Dedifferentiated amniotic fluid mesenchymal stem cell (primary cell): ENCODE measurements at regions not wholly inside any gene's neighbourhood (a gene's known extent, or its start where the extent isn't known, plus 50 kb on each side); places are given as distances from the start of the nearest gene placed in this dataset.
"Not testable (repeated sequence)": the region's sequence is repeated elsewhere in the genome, so short reads cannot be mapped to it uniquely, and the experiment has no call there.

Source experiments
- DNase-seq: peaks from one replicate; pipeline ENCODE4 v3.0.0-alpha.2; 2016; ENCODE audit errors: extremely low spot score

DNA sequence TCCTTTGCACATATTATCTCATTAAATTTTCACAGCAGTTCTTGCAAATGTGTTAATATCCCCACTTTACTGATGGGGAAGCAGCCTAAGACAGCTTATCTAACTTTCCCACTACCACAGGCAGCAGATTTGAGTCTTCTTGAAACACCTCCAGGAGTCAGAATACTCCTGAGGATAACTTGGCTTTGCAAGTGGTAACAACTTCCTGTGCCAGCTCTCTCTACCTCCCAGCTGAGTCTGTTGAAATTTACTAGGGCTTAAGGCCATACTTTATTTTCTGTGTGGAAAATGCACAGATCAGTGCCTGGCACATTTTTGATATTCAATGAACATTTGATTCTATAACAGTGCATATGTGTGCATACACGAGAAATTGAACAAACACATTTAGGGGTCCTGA, 136.1 kb upstream of the COBL start:
- DNase-seq, result no peak

DNA sequence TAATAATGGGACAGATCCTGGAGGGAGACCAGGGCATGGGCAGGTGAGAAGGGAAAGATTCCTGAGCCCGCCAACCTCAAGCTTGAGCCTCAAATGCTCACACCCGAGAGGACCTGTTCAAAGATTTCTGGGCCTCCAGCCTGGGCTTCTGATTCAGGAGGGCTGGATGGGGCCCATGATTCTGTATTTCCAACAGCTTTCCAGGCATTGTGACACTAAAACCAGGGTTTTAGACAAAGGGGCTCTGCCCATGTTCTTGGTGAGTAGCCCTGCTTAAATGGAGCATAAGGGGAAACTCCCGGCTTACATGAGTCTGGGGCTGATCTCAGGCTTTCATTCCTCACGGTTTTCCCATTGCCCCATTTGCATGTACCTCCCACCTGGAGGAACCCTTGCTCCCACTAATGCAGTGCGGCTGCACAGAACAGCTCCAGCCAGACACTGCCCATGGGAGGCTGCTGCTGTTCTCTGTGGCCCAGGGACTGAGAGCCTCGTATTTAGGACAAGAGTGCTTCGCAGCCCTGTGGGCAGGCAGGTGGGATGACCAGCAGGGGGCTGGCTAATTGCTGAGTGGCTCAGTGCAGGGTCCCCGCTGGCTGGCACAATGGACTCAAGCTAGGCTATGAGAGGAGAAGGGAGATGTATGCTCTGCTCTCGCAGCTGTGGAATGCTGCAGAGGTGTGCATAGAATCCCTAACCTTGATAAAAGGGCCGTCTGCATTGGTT, 135.3 kb upstream of the COBL start:
- no peak for DNase-seq

DNA sequence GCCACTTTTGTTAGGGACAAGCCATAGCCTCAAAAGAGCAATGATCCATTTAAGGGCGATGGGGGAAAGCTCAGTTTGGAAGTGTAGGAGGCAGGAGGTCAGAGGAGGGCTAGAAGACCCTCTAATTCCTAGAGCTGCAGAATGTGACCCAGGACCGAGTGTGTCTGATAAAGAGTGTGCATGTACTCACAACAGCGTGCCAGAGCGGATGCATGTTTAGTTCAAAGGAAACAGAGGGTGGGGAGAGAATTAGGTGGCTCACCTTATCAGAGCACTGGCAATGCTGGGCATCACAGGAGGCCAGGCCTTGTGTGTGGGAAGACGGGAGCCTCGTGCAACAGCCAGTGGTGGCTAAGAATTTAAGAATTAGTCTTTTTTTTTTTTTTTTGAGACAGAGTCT, 133.9 kb upstream of the COBL start:
- DNase-seq, result no peak

DNA sequence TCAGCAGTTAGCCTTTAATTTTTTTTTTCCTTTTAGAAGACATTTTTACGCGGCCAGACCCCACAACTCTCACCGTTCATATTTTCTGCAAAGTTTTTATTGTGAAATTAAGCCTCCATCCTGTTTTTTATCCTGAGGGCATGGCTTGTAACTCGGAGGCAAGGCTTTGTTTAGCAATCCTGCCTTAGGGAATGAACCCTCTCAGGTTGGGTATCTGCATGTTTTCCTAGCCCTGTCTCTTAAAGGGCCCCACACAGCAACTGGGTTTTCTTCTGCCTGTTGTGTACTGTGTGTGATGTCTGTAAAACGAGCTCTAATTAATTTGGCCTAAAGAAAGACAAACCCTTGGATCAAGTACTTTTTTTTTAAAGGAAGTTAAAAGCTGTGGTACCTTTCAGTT, 130.2 kb upstream of the COBL start:
- no peak for DNase-seq

DNA sequence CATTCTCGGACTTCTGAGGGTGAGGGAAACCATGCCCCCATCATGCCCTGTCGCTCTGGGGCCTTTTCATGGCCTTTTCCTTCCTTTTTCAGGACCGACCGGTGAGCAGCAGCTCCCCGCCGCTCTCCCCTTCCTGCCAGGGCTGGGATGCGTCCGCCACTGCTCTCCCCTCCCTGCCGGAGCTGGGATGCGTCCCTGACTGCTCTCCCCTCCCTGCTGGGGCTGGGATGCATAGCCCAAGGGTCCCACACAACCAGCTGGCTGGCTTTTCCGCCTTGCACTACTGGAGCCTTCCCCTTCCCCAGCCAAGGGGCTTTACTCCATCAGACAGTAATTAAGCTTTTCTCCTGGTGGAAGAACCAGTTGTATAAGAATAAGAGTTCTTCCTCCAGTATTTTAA, 129.7 kb upstream of the COBL start:
- no peak for DNase-seq

DNA sequence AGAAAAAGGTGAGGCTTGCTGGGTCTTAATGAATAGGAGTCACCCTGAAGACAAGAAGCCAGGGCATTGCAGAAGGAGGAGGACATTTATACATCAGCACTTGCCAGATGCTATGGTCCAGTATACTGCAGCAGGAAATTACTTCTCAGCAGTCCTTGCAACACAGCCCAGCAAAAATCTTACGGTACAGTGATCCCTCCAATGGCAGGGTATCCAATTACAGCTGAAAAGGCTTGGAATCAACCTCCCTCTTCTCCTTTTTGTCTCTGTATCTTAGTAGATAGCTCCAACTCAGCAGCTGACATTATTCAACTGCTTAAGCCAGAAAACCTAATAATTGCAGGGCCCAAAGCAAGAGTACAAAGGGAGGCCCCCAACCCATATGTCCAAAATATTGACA, 128.3 kb upstream of the COBL start:
- no peak for DNase-seq

DNA sequence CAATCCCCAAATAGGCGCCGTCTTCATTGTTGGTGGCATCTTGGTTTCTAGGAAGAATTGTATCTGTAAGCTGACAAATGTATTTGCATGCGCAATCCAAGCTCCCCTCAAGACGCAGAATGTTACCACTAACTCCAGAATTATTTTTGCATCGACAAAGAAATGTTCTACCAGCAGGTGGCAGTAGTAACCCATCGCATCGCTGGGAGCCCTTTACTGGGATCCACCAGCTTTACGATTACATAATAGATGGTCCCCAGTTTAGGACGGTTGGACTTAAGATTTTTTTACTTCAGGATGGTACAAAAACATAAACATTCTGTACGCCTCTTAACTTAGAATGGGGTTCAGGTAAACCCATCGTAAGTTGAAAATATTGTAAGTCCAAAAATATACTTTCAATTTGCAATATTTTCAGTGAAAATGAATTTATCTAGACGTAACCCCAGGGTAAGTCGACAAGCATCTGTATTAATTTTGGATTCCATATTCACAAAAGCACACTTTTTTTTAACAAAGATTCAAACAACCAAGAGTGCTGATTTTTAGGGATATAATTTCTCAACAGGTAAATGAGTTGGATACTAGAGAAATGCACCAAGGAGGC, 114.0 kb upstream of the COBL start:
- DNase-seq, result no peak

DNA sequence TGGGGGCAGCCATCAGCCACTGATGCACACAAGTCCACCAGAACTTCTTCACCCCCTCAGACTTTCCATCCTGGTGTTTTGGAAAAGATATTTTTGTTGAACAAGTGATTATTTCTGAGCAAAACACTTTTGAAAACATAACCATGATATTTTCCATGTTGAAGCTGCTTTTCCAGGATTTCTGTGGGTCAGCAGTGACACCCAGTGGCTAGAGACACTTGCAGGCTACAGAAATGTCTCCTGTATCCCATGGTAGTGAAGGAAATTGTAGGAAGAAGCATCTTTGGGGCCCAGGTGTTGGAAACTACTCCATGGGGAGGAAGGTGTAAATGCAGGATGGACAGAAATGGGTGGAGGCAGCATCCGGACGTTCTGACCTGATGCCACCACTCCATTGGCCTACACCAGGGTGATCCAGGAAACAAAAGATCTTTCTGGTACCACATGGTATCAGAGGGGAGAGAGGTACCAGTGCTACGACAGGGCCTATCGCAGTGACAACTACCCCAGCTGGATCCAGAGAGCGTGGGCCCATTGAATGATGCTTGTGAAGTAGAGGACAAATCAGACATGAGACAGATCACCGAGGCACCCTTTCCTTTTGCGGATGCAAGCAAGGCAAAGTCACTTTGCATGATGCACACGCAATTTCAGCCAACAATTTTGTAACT, 111.7 kb upstream of the COBL start:
- no peak for DNase-seq

DNA sequence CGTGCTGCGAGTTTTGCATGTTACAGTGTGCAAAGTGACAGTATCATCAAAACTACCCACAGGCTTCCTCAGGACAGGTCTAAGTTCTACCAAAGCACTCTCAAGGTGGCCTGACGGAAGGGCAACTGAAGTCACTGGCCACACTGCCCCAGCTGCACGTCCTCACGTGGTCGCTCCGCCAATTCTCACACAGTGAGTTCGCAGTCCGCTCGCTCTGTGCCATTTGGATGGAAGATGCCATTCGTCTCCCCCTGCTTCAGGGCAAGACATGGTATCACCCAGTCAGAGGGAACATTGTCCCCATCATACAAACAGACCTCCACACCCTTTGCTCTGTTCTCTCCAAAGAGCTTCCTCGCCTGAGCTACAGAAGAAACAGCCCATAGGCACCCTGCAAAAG, 109.6 kb upstream of the COBL start:
- no peak for DNase-seq

DNA sequence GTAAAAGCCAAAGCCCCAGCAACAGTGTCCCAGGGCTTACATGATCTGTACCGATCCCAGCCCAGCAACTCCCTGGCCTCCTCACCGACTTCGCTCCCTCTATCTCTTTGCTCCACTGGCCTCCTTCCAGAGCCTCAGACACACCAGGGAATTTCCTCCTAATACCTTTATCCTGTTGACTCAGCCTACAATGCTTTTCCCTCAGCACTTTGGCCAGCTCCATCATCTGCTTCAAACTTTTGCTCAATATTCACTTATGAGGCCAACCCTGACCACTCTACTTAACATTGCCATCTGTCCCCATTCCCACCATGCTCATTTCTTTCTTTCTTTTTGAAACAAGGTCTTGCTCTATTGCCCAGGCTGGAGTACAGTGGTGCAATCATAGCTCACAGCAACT, 93.3 kb upstream of the COBL start:
- not testable (repeated sequence) for DNase-seq

DNA sequence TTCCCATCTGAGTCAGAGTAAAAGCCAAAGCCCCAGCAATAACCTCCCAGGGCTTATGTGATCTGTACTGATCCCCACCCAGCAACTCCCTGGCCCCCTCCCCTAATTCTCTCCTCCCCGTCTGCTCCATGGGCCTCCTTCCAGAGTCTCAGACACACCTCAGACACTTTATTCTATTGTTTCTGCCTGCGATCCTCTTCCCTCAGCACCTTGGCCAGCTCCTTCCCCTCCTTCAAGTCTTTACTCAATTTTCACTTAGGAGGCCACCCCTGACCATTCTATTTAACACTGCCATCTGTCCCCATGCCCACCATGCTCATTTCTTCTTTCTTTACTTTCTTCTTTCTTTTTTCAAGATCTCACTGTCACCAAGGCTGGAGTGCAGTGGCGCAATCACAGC, 81.0 kb upstream of the COBL start:
- DNase-seq, result not testable (repeated sequence)

DNA sequence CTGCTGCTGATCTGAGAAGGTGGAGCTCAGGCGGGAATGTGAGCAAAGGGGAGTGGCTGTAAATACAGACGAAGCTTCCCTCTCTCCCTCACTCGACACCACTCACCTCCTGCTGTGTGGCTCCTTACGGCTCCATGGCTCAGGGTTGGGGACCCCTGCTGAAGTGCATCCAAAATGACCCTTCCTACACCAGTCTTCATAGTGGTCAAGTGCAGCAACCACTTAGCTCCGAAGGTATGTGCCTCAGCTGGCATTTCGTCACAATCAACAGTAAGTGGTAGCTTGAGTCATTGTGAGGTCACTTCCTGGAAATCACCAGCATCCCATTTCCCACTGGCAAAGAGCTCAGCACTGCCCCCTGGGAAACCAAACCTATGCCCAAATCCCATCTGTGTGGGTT, 76.4 kb upstream of the COBL start:
- not testable (repeated sequence) for DNase-seq

DNA sequence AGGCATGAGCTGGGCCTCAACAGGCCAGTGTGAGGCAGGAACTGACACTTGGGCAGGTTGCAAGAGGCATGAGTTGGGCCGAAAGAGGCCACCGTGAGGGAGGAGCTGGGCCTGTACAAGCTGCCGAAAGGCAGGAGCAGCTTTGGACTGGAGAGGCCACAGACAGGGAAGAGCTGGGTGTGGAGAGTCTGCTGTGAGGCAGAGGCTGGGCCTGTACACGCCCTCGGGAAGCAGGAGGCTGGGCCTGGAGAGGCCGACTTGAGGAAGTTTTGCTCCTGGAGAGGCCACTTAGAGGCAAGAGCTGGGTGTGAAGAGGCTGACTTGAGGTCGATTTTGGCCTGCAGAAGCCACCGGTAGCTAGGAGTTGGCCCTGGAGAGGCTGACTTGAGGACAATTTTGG, 73.3 kb upstream of the COBL start:
- DNase-seq, result not testable (repeated sequence)

DNA sequence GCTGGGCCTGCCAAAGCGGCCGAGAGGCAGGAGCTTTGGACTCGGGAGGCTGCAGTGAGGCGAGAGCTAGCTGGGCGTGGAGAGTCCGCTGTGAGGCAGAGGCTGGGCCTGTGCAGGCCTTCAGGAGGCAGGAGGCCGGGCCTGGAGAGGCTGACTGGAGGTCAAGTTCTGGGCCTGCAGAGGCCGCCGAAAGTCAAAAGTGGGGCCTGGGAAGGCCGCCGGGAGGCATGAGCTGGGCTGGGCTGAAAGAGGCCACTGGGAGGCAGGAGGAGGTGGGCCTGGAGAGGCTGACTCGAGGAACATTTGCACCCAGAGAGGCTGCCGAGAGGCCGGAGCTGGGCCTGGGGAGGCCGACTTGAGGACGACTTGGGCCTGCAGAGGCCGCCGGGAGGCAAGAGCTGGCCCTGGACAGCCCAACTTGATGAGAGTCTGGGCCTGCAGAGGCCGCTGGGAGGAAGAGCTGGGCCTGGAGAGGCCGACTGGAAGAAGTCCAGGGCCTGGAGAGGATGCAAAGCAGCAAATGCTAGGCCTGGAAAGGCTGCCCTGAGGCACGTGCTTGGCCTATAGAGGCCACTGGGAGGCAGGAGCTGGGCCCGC, 72.7 kb upstream of the COBL start:
- DNase-seq, result not testable (repeated sequence)

DNA sequence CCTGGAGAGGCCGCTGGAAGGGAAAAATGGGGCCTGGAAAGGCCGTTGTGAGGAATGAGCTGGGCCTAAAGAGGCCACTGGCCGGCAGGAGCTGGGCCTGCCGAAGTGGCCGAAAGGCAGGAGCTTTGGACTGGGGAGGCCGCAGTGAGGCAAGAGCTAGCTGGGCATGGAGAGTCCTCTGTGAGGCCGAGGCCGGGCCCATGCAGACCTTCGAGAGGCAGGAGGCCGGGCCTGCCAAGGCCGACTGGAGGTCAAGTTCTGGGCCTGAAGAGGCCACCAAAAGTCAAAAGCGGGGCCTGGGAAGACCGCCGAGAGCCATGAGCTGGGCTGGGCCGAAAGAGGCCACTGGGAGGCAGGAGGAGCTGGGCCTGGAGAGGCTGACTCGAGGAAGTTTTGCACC, 71.6 kb upstream of the COBL start:
- DNase-seq, result not testable (repeated sequence)

DNA sequence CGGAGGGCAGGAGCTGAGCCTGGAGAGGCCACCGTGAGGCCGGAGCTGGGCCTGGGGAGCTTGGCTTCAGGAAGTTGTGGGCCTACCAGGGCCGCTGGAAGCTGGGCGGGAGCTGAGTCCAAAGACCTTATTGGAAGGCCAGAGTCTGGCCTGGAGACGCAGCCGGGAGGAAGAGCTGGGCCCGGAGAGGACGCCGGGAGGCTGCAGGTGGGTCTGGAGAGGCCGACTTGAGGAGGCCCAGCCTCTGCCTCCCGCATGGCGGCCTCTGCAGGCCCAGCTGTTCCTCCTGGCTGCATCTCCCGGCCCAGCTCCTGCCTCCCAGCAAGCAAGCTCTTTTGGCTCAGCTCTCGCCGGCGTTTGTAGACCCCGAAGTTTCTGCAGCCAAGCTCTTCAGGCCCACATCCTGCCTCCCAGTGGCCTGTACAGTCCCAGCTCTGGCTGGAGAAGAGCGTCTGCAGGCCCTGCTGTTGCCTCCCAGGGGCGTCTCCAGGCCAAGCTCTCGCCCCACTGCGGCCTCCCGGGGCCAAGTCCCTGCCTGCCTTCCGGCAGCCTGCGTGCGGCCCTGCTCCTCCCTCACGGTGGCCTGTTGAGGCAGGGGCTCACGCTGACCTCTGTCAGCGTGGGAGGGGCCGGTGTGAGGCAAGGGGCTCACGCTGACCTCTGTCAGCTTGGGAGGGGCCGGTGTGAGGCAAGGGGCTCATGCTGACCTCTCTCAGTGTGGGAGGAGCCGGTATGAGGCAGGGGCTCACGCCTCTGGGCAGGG, 70.4 kb upstream of the COBL start:
- DNase-seq, result not testable (repeated sequence)

DNA sequence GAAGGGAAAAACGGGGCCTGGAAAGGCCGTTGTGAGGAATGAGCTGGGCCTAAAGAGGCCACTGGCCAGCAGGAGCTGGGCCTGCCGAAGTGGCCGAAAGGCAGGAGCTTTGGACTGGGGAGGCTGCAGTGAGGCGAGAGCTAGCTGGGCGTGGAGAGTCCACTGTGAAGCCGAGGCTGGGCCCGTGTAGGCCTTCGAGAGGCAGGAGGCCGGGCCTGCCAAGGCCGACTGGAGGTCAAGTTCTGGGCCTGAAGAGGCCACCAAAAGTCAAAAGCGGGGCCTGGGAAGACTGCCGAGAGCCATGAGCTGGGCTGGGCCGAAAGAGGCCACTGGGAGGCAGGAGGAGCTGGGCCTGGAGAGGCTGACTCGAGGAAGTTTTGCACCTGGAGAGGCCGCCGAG, 69.6 kb upstream of the COBL start:
- DNase-seq, result not testable (repeated sequence)

DNA sequence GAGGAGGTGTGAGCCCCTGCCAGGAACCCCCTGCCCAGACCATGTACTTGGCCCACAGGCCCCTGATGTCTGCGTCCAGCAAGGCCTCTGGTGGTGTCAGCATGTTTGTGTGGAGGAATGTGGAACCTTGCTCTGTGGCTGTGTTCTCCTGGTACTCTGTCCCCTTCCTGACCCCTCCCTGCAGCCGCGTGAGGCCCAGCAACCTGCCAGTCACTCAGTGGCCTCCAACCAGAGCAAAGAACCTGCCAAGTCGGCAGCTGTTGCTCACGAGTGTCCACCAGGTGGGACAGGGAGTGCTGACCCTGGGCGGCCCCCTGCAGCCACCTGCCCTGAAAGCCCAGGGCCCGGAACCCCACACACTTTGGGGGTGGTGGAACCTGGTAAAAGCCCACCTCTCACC, 65.6 kb upstream of the COBL start:
- not testable (repeated sequence) for DNase-seq

DNA sequence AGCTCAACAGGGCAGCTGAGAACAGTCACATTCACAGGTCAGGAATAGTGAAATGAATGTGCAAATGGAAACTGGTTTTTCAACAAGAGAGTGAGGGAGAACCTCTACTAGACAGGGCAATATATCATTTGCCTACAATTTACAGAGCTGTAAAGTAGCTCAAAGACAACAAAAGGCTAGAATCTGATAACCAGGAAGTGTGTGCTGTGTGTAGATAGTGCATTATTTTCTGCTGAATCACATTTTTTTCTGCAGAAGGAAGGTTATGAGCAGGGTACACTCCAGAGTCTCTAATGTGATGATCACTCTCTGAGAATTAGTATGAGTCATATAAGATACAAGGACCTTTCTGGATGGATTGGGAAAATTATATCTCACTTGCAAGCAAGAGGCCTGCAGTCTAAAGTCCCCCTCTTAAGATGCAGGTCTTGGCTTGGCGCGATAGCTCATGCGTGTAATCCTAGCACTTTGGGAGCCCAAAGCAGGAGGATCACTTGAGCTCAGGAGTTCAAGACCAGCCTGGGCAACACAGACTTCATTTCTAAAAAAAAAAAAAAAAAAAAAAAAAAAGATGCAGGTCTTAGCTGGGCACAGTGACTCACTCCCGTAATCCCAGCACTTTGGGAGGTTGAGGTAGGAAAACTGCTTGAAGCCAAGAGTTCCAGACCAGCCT, 59.9 kb upstream of the COBL start:
- no peak for DNase-seq

DNA sequence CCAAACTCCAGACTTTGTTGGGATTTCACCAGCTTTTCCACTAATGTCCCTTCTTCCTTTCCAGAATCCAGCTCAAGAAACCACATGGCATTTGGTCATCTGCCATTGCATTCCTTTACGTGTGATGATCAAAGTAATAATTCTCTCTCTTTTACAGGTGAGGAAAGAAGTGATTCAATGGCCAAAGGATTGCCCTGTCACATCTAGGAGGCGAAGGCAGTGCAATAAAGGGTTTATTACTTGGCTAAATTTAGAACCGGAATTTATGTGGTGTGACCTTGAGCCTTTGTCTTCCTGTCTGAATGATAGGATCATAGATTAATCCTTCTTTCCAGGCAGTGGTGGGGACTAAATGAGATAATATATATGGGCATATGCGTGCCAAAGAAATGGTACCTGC, 58.3 kb upstream of the COBL start:
- DNase-seq, result no peak

DNA sequence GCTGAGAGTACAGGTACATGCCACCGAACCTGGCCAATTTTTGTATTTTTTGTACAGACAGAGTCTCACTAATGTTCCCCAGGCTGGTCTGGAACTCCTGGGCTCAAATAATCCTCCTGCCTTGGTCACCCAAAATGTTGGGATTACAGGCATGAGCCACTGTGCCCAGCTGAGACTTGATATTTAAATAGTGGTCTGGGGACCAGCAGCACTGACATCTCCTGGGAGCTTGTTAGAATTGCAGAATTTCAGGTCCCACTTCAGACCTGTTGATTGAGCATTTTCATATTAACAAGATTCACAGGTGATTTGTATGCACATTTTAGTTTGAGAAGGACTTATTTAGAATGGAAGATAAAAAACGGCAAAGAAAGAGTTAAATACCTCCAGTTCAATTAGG, 57.0 kb upstream of the COBL start:
- DNase-seq, result not testable (repeated sequence)

DNA sequence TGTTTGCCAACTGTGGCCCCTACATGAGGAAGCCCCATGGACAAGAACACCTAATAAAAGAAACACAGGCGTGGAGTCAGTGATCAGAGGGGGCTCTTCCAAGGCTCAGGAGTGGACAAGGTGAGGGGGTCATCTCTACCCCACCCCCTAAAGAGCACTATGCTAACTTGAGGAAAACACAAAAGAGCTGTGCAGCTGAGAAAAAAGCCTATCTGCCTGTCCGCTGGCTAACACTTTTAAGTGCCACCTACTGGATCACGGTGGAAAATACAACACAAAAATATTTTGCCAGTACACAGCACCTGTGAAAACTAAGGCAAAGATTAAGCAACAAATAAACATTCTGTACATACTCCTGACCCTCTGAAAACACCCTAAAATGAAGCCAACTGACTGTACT, 53.1 kb upstream of the COBL start:
- no peak for DNase-seq
